ENCODE measurements at regions not wholly inside any gene's neighbourhood (a gene's known extent, or its start where the extent isn't known, plus 50 kb on each side); places are given as distances from the start of the nearest gene placed in this dataset.

DNA sequence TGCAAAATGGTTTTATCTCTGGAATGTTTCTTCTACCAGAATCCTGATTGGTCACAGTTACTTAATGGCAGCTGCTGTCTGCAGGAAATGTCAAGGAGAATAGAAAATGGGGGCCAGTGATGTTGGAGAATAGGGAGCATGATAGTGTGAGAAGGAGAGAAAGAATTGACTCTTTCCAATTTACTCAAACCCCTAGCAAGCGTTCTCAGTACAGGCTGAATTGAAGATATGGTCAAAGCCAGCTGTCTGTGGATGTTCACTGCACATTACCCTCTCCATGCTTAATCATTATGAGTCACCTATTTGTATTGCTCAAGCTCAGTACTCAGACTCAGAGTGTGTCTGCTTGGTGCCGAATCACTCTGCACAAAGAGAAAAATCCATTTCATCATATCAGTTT, 57.8 kb upstream of the FAM47B start:
- TF ChIP-seq, protein P1, sequence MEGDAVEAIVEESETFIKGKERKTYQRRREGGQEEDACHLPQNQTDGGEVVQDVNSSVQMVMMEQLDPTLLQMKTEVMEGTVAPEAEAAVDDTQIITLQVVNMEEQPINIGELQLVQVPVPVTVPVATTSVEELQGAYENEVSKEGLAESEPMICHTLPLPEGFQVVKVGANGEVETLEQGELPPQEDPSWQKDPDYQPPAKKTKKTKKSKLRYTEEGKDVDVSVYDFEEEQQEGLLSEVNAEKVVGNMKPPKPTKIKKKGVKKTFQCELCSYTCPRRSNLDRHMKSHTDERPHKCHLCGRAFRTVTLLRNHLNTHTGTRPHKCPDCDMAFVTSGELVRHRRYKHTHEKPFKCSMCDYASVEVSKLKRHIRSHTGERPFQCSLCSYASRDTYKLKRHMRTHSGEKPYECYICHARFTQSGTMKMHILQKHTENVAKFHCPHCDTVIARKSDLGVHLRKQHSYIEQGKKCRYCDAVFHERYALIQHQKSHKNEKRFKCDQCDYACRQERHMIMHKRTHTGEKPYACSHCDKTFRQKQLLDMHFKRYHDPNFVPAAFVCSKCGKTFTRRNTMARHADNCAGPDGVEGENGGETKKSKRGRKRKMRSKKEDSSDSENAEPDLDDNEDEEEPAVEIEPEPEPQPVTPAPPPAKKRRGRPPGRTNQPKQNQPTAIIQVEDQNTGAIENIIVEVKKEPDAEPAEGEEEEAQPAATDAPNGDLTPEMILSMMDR (optimal IDR thresholded peaks at IDR 0.05 in 1 of 3, IDR thresholded peaks at IDR 0.05 in 1 of 3, conservative IDR thresholded peaks at IDR 0.05 in 1 of 3; ENCODE audit: extremely low read depth in 1 of 3, insufficient read depth in 2 of 3, low read length in 3 of 3), result no peak
- TF ChIP-seq EZH2 (IDR thresholded peaks at IDR 0.05; ENCODE audit: low read length), result no peak
